Activated CD8-positive, alpha-beta memory T cell treated with anti-CD3 and anti-CD28 coated beads, Interleukin-2, amount 50 U/mL, for 24 hours (primary cell): ENCODE measurements at regions not wholly inside any gene's neighbourhood (a gene's known extent, or its start where the extent isn't known, plus 50 kb on each side); places are given as distances from the start of the nearest gene placed in this dataset.
"Not testable (repeated sequence)": the region's sequence is repeated elsewhere in the genome, so short reads cannot be mapped to it uniquely, and the experiment has no call there.

Experiments used
- DNase-seq: peaks from one replicate; pipeline ENCODE4 v3.0.0-alpha.2; 2020; ENCODE audit errors: extremely low read depth

GRCh38 chr1:244297087-244297486 lies 154.6 kb downstream of the ADSS2 start:
- DNase-seq = no peak

- DNase-seq = no peak
Observed at GRCh38 chr1:244297616-244298015, 154.1 kb downstream of the ADSS2 start.

GRCh38 chr1:244300029-244300375 lies 151.7 kb downstream of the ADSS2 start:
- DNase-seq = not testable (repeated sequence)

GRCh38 chr1:244301595-244302130 lies 150.0 kb downstream of the ADSS2 start:
- no peak for DNase-seq

- DNase-seq = no peak
Observed at GRCh38 chr1:244302876-244303609, 148.7 kb downstream of the ADSS2 start.

- DNase-seq = no peak
Observed at GRCh38 chr1:244303610-244303969, 148.1 kb downstream of the ADSS2 start.

GRCh38 chr1:244304156-244304555 lies 147.6 kb downstream of the ADSS2 start:
- no peak for DNase-seq

GRCh38 chr1:244304656-244305055 lies 147.1 kb downstream of the ADSS2 start:
- no peak for DNase-seq

- DNase-seq = no peak
Observed at GRCh38 chr1:244305776-244306341, 145.8 kb downstream of the ADSS2 start.

GRCh38 chr1:244306544-244306943 lies 145.2 kb downstream of the ADSS2 start:
- DNase-seq = no peak

GRCh38 chr1:244309191-244309590 lies 142.5 kb downstream of the ADSS2 start:
- not testable (repeated sequence) for DNase-seq

- DNase-seq = no peak
Observed at GRCh38 chr1:244311784-244312532, 139.8 kb downstream of the ADSS2 start.

- DNase-seq = no peak
Observed at GRCh38 chr1:244313346-244313745, 138.4 kb downstream of the ADSS2 start.

GRCh38 chr1:244314921-244315559 lies 136.7 kb downstream of the ADSS2 start:
- DNase-seq = no peak

- no peak for DNase-seq
Observed at GRCh38 chr1:244315996-244316395, 135.7 kb downstream of the ADSS2 start.

- no peak for DNase-seq
Observed at GRCh38 chr1:244316407-244316806, 135.3 kb downstream of the ADSS2 start.

- DNase-seq = no peak
Observed at GRCh38 chr1:244316986-244317655, 134.6 kb downstream of the ADSS2 start.

- no peak for DNase-seq
Observed at GRCh38 chr1:244318078-244318477, 133.6 kb downstream of the ADSS2 start.

- DNase-seq = no peak
Observed at GRCh38 chr1:244318512-244318911, 133.2 kb downstream of the ADSS2 start.

- no peak for DNase-seq
Observed at GRCh38 chr1:244319283-244320132, 132.2 kb downstream of the ADSS2 start.

- no peak for DNase-seq
Observed at GRCh38 chr1:244322181-244322580, 129.5 kb downstream of the ADSS2 start.
